ENCODE measurements at regions not wholly inside any gene's neighbourhood (a gene's known extent, or its start where the extent isn't known, plus 50 kb on each side); places are given as distances from the start of the nearest gene placed in this dataset.

GRCh38 chr4:17362430-17362829 is 149.5 kb downstream of the QDPR start:
- TF ChIP-seq, protein P1, sequence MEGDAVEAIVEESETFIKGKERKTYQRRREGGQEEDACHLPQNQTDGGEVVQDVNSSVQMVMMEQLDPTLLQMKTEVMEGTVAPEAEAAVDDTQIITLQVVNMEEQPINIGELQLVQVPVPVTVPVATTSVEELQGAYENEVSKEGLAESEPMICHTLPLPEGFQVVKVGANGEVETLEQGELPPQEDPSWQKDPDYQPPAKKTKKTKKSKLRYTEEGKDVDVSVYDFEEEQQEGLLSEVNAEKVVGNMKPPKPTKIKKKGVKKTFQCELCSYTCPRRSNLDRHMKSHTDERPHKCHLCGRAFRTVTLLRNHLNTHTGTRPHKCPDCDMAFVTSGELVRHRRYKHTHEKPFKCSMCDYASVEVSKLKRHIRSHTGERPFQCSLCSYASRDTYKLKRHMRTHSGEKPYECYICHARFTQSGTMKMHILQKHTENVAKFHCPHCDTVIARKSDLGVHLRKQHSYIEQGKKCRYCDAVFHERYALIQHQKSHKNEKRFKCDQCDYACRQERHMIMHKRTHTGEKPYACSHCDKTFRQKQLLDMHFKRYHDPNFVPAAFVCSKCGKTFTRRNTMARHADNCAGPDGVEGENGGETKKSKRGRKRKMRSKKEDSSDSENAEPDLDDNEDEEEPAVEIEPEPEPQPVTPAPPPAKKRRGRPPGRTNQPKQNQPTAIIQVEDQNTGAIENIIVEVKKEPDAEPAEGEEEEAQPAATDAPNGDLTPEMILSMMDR (conservative IDR thresholded peaks at IDR 0.05; ENCODE audit: low read depth, low read length), result no peak
- TF ChIP-seq EZH2 (IDR thresholded peaks at IDR 0.05; ENCODE audit: borderline replicate concordance, low read depth, low read length, poor library complexity, severe bottlenecking), result no peak
